HG02884 (cell line): ENCODE measurements at regions not wholly inside any gene's neighbourhood (a gene's known extent, or its start where the extent isn't known, plus 50 kb on each side); places are given as distances from the start of the nearest gene placed in this dataset.

Source experiments
- ATAC-seq: cut with Tn5 transposase; IDR thresholded peaks from one replicate; pipeline ENCODE4 v1.9.1; 2021; ENCODE audit warnings: mild to moderate bottlenecking, moderate library complexity; ENCODE audit not compliant: unreplicated experiment

GRCh38 chr1:55276671-55277376, 61.7 kb upstream of the USP24 start:
- no peak for ATAC-seq

DNA sequence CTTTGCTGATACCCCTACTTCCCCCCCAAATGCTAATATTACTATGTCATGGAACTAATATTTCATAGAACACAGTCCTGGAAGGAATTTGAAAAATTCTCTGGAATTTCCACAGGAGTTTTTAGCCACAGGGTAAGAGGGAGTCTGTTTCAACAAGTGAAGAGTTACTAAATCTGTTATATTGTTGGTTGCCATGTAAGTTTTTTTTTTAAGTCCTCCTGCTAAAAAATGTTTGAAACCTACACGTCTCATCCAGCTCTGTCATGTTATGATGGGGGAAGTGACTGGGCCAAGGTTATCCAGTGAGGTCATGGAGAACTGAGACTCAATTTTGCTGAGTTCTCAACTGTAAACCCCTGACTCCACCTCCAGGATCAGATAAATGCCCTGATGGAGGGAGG, 60.8 kb upstream of the USP24 start:
- ATAC-seq, result no peak

DNA sequence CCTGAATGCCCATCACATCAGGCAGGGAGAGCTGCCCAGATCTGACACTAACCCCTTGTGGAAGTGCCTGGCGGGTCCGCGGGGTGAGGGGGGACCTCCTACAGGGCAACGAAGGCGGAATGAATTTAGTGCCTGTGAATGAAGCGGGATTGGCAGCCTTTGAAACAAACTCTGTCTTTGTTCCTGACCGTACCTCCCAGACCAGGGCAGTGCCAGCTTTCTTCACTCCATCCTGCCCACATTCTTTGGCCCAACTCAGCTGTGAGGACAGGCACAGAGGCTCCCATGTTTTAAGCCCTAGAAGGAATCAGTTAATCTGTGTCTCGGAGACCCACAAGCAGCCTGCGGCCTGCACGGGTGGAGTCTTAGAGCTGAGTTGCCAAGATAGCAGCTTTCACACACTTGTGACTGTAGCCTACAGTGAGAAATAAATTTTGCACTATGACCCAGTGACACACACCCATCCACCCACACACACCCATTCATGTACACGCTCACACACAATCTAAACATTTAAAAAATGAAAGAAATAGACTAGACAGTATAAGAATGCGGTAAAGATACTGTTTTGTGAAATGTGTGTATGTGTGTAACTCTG, 60.1 kb upstream of the USP24 start:
- no peak for ATAC-seq

- no peak for ATAC-seq
These were observed 57.8 kb upstream of the USP24 start for GRCh38 chr1:55272994-55273393.
